ENCODE measurements at regions not wholly inside any gene's neighbourhood (a gene's known extent, or its start where the extent isn't known, plus 50 kb on each side); places are given as distances from the start of the nearest gene placed in this dataset.

- peak; percentile 77 for TF ChIP-seq CTCF (IDR thresholded peaks at IDR 0.05; ENCODE audit: low read depth, low read length, poor library complexity, severe bottlenecking)
- TF ChIP-seq EZH2phosphoT487 (IDR thresholded peaks at IDR 0.05; ENCODE audit: borderline replicate concordance, low read length), result no peak
Observed at GRCh38 chr18:51278045-51278649, 80.7 kb upstream of the MEX3C start.

All from DOHH2 (cell line).